OCI-LY3 (cell line): ENCODE measurements at regions not wholly inside any gene's neighbourhood (a gene's known extent, or its start where the extent isn't known, plus 50 kb on each side); places are given as distances from the start of the nearest gene placed in this dataset.

ENCODE experiments used
- H2AFZ ChIP-seq: fragments of 200-600, 300-600 bp; shearing (Covaris generic); 2 replicates; pipeline ENCODE4 v1.6.0; 2014; ENCODE audit warnings: antibody characterized with exemption, low read depth, low read length
- H3K27ac ChIP-seq: fragments of 200-600, 300-600 bp; sonication (generic); 2 replicates; pipeline ENCODE4 v1.5.1; 2014; ENCODE audit warnings: mild to moderate bottlenecking, low read length, moderate library complexity, mixed read lengths
- H3K27me3 ChIP-seq: fragments of 200-600, 300-600 bp; sonication (generic); 2 replicates; pipeline ENCODE4 v1.6.1; 2014; ENCODE audit warnings: low read depth, low read length, mixed read lengths
- H3K36me3 ChIP-seq: fragments of 200-600, 300-600 bp; sonication (generic); replicated peaks from 2 replicates; pipeline ENCODE3; 2014; ENCODE audit warnings: low read depth, low read length, mixed read lengths
- H3K4me1 ChIP-seq: fragments of 300-600, 200-600 bp; sonication (generic); 2 replicates; pipeline ENCODE4 v1.6.1; 2014; ENCODE audit warnings: low read length, mixed read lengths
- H3K4me2 ChIP-seq: fragments of 200-600, 300-600 bp; sonication (generic); 2 replicates; pipeline ENCODE4 v1.6.1; 2014; ENCODE audit warnings: low read length, mixed read lengths
- H3K4me3 ChIP-seq: fragments of 300-600, 200-600 bp; sonication (generic); 2 replicates; pipeline ENCODE4 v1.5.1; 2014; ENCODE audit warnings: antibody characterized with exemption, mild to moderate bottlenecking, low read length, moderate library complexity
- H3K79me2 ChIP-seq: fragments of 300-600, 200-600 bp; shearing (Covaris generic); 2 replicates; pipeline ENCODE4 v1.6.1; 2014; ENCODE audit warnings: mild to moderate bottlenecking, low read length, mixed read lengths
- H3K9ac ChIP-seq: fragments of 300-600, 200-600 bp; shearing (Covaris generic); 2 replicates; pipeline ENCODE4 v1.6.0; 2014; ENCODE audit warnings: mild to moderate bottlenecking, low read length, moderate library complexity
- H3K9me3 ChIP-seq: fragments of 200-600, 300-600 bp; shearing (Covaris generic); 2 replicates; pipeline ENCODE4 v1.6.1; 2014; ENCODE audit warnings: low read length, mixed read lengths; ENCODE audit not compliant: insufficient read depth
- H4K20me1 ChIP-seq: fragments of 200-600, 300-600 bp; sonication (generic); 2 replicates; pipeline ENCODE4 v1.6.1; 2016; ENCODE audit warnings: low read length, mixed read lengths; ENCODE audit not compliant: insufficient read depth
- EZH2phosphoT487 ChIP-seq: fragments of 200-600 bp; shearing (Covaris generic); IDR thresholded peaks from 2 replicates; pipeline ENCODE4 v1.6.1; 2018; ENCODE audit warnings: antibody characterized with exemption, mixed run types, low read depth
- TF ChIP-seq, protein P1 (sequence below): fragments of 200-600, 300-600 bp; sonication (generic); IDR thresholded peaks from 2 replicates; pipeline ENCODE4 v1.5.1; 2014; ENCODE audit warnings: antibody characterized with exemption, low read length, low read depth

DNA sequence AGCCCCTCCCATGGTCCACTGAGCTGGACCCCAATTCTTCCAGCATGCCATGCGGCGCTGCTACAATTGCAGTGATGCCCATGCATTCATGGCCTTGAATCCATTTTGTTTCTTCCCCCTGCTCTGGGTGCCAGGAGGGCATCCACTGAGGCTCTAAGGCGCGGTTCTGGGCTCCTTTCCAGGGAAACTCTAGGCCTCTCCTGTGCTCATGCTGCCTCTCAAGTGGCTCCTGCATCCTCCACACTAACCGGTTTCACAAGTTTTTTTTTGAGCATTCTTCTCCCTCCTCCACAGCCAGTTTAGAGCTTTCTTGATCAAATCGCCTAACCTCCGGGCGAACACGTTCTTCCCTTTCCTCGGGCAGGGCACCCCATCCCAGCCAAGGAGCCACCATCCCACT lies 69.1 kb upstream of the FLT1 start:
- no peaks in the 10 kb centered on the region for H3K9me3 ChIP-seq
- no peak overlapping the region for H3K4me3 ChIP-seq
- no peaks in the 10 kb centered on the region for H3K79me2 ChIP-seq
- TF ChIP-seq EZH2phosphoT487 = no peak
- TF ChIP-seq, protein P1, sequence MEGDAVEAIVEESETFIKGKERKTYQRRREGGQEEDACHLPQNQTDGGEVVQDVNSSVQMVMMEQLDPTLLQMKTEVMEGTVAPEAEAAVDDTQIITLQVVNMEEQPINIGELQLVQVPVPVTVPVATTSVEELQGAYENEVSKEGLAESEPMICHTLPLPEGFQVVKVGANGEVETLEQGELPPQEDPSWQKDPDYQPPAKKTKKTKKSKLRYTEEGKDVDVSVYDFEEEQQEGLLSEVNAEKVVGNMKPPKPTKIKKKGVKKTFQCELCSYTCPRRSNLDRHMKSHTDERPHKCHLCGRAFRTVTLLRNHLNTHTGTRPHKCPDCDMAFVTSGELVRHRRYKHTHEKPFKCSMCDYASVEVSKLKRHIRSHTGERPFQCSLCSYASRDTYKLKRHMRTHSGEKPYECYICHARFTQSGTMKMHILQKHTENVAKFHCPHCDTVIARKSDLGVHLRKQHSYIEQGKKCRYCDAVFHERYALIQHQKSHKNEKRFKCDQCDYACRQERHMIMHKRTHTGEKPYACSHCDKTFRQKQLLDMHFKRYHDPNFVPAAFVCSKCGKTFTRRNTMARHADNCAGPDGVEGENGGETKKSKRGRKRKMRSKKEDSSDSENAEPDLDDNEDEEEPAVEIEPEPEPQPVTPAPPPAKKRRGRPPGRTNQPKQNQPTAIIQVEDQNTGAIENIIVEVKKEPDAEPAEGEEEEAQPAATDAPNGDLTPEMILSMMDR = no peak
- H3K4me2 ChIP-seq = no peak overlapping the region
- no peak overlapping the region for H3K9ac ChIP-seq
- H2AFZ ChIP-seq = no peak overlapping the region
- peaks cover 17% of the 10 kb centered on the region for H3K4me1 ChIP-seq
- no peaks in the 10 kb centered on the region for H3K27me3 ChIP-seq
- H3K36me3 ChIP-seq = no peaks in the 10 kb centered on the region
- H3K27ac ChIP-seq = no peak overlapping the region
- H4K20me1 ChIP-seq = no peaks in the 10 kb centered on the region

DNA sequence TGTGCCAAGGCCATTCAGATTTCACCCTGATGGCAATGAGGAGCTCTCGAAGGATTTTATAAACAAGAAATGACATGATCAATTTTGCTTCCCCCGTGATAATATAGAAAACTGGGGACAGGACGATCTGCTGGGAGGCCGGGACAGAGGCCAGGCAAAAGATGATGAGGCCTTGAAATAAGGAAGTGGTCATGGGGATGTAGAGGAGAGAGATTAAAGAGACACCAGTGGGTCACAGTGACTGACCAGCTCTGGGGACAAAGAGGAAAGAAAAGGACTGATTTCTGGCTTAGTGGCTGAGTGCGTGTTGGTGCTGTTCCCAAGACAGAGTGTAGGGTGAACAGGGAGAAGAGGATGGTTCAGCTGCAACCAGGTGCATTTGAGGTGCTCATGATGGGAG lies 68.7 kb upstream of the FLT1 start:
- Histone ChIP-seq H3K4me2 (no peak overlapping the region), H2AFZ (no peak overlapping the region), H3K27me3 (no peaks in the 10 kb centered on the region), H3K9me3 (no peaks in the 10 kb centered on the region), H3K79me2 (no peaks in the 10 kb centered on the region), H3K36me3 (no peaks in the 10 kb centered on the region), H3K27ac (no peak overlapping the region), H3K4me3 (no peak overlapping the region), H3K4me1 (peaks cover 15% of the 10 kb centered on the region), H3K9ac (no peak overlapping the region), H4K20me1 (no peaks in the 10 kb centered on the region)
- TF ChIP-seq, protein P1 = no peak
- TF ChIP-seq EZH2phosphoT487 = no peak

DNA sequence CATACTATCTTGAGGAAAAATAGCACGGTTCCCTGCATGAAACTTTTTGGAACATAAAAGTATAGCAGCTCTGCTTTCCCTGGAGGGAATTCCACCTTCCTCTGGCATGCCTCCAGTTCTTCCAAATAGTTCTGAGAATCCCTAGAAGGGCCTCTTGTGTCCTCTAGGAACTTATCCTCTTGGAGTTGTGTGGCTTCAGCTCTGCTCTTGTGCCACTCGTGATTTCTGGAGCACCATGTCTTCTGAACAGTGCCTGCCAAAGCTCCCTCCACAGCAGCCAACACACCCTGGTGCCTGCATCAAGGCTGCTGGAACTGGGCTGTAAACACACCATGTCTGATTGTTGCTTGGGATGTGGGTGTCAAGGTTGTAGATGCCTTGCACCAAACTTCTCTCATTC lies 65.7 kb upstream of the FLT1 start:
- Histone ChIP-seq H3K9ac (no peak overlapping the region), H2AFZ (no peak overlapping the region)

DNA sequence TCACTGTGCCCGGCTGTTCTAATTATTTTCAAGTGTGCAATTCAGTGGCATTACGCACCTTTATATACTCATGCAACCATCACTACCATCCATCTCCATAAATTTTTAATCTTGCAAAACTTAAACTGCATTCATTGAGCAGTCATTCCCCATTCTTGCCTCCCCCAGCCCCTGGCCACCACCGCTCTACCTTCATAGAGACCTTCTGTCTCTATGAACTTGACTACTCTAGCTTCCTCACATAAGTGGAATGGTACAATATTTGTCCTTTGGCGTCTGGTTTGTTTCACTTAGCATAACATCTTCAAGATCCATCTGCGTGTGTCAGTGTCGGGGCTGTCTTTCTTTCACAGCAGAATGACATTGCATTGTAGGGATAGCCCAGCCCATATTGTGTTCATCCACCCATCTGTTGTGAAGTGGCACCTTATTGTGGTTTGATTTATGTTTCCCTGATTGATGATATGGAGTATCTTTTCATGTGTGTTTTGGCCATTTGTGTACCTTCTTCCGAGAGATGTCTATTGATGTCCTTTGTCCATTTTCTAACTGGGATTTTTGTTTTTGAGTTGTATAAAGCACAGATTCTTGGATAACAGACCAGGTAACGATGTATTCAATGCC lies 64.8 kb upstream of the FLT1 start:
- no peaks in the 10 kb centered on the region for H3K79me2 ChIP-seq
- TF ChIP-seq, protein P1 = no peak
- no peak for TF ChIP-seq EZH2phosphoT487
- H3K27ac ChIP-seq = no peak overlapping the region
- no peaks in the 10 kb centered on the region for H3K9me3 ChIP-seq
- no peaks in the 10 kb centered on the region for H3K27me3 ChIP-seq
- no peak overlapping the region for H3K9ac ChIP-seq
- no peak overlapping the region for H3K4me2 ChIP-seq
- no peak overlapping the region for H3K4me3 ChIP-seq
- H3K36me3 ChIP-seq = no peaks in the 10 kb centered on the region
- H3K4me1 ChIP-seq = peaks cover 8% of the 10 kb centered on the region
- H2AFZ ChIP-seq = no peak overlapping the region
- H4K20me1 ChIP-seq = no peaks in the 10 kb centered on the region

More for the DNA sequence above, 65.7 kb upstream of the FLT1 start:
- Histone ChIP-seq H3K4me2 (no peak overlapping the region), H3K4me3 (no peak overlapping the region), H3K36me3 (no peaks in the 10 kb centered on the region), H3K9me3 (no peaks in the 10 kb centered on the region), H3K27ac (no peak overlapping the region), H3K27me3 (no peaks in the 10 kb centered on the region), H4K20me1 (no peaks in the 10 kb centered on the region), H3K79me2 (no peaks in the 10 kb centered on the region), H3K4me1 (peaks cover 8% of the 10 kb centered on the region)
- TF ChIP-seq EZH2phosphoT487 = no peak
- TF ChIP-seq, protein P1 = no peak
